GM12878 (cell line): ENCODE measurements at regions not wholly inside any gene's neighbourhood (a gene's known extent, or its start where the extent isn't known, plus 50 kb on each side); places are given as distances from the start of the nearest gene placed in this dataset.

Source experiments
- CBFB ChIP-seq: IDR thresholded peaks from 2 replicates; pipeline ENCODE4 v1.6.1; 2016; ENCODE audit warnings: antibody characterized with exemption, low read depth
- CHD1 ChIP-seq: IDR thresholded peaks from 2 replicates; pipeline ENCODE4 v1.6.1; 2012; ENCODE audit warnings: low read depth, low read length, improper control_type of control experiment
- FOXM1 ChIP-seq: IDR thresholded peaks from 2 replicates; pipeline ENCODE4 v1.6.1; 2012; ENCODE audit warnings: low read depth, mild to moderate bottlenecking, inconsistent platforms, low read length, moderate library complexity
- IKZF2 ChIP-seq, 2 experiments: fragments of 450-650 bp; IDR thresholded peaks; 2 replicates each; pipeline ENCODE4 v1.6.1; 2017; ENCODE audit warnings: mild to moderate bottlenecking in 2 of 2, moderate library complexity in 2 of 2
- MYC ChIP-seq: IDR thresholded peaks from 2 replicates; pipeline ENCODE4 v1.6.1; 2011; ENCODE audit warnings: mild to moderate bottlenecking, low read length, moderate library complexity, inconsistent platforms; ENCODE audit not compliant: insufficient read depth, insufficient replicate concordance, insufficient read length, severe bottlenecking
- POU2F2 ChIP-seq: IDR thresholded peaks from 3 replicates; pipeline ENCODE4 v1.6.1; 2011; ENCODE audit warnings: low read depth, mild to moderate bottlenecking, low read length, borderline replicate concordance
- RAD21 ChIP-seq: IDR thresholded peaks from 2 replicates; pipeline ENCODE4 v1.6.1; 2011; ENCODE audit warnings: mild to moderate bottlenecking, low read depth, low read length, moderate library complexity; ENCODE audit not compliant: insufficient read depth
- RAD51 ChIP-seq: fragments of 450-650 bp; IDR thresholded peaks from 2 replicates; pipeline ENCODE4 v1.6.1; 2016; ENCODE audit warnings: moderate library complexity, mild to moderate bottlenecking, inconsistent platforms
- SMAD1 ChIP-seq: fragments of 450-650 bp; IDR thresholded peaks from 2 replicates; pipeline ENCODE4 v1.6.1; 2018; ENCODE audit warnings: mild to moderate bottlenecking, low read depth; ENCODE audit not compliant: partially characterized antibody
- ZBED1 ChIP-seq: IDR thresholded peaks from 2 replicates; pipeline ENCODE4 v1.6.1; 2016; ENCODE audit warnings: borderline replicate concordance
- ZNF207 ChIP-seq: fragments of 450-650 bp; IDR thresholded peaks from 2 replicates; pipeline ENCODE4 v1.6.1; 2014; ENCODE audit warnings: antibody characterized with exemption, mild to moderate bottlenecking, borderline replicate concordance
- ZNF687 ChIP-seq: fragments of 450-650 bp; IDR thresholded peaks from 2 replicates; pipeline ENCODE4 v1.6.1; 2017; ENCODE audit warnings: mild to moderate bottlenecking, moderate library complexity
- TF ChIP-seq, protein P1 (sequence below), 3 experiments: IDR thresholded peaks in 2 of 3; conservative IDR thresholded peaks in 1 of 3; 2 replicates each; pipeline ENCODE4 v1.5.1; 2011; ENCODE audit warnings: low read depth in 3 of 3, low read length in 3 of 3, mild to moderate bottlenecking in 3 of 3, control low read depth in 2 of 3, moderate library complexity in 2 of 3, inconsistent platforms in 1 of 3, mixed read lengths in 1 of 3; ENCODE audit not compliant: control insufficient read depth in 2 of 3, insufficient read depth in 1 of 3; ENCODE audit errors: extremely low read depth in 1 of 3
- TF ChIP-seq, protein P2 (sequence below): fragments of 450-650 bp; IDR thresholded peaks from 2 replicates; pipeline ENCODE4 v1.6.1; 2016; ENCODE audit warnings: mild to moderate bottlenecking

GRCh38 chr20:25987073-25987927, 290.6 kb upstream of the ZNF337 start (continued):
- TF ChIP-seq ZNF687: no peak
- TF ChIP-seq ZBED1: no peak
- no peak for TF ChIP-seq CBFB
- no peak for TF ChIP-seq ZNF207
- no peak for TF ChIP-seq RAD21
- TF ChIP-seq, protein P1, sequence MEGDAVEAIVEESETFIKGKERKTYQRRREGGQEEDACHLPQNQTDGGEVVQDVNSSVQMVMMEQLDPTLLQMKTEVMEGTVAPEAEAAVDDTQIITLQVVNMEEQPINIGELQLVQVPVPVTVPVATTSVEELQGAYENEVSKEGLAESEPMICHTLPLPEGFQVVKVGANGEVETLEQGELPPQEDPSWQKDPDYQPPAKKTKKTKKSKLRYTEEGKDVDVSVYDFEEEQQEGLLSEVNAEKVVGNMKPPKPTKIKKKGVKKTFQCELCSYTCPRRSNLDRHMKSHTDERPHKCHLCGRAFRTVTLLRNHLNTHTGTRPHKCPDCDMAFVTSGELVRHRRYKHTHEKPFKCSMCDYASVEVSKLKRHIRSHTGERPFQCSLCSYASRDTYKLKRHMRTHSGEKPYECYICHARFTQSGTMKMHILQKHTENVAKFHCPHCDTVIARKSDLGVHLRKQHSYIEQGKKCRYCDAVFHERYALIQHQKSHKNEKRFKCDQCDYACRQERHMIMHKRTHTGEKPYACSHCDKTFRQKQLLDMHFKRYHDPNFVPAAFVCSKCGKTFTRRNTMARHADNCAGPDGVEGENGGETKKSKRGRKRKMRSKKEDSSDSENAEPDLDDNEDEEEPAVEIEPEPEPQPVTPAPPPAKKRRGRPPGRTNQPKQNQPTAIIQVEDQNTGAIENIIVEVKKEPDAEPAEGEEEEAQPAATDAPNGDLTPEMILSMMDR (IDR thresholded peaks at IDR 0.05 in 2 of 3, conservative IDR thresholded peaks at IDR 0.05 in 1 of 3; ENCODE audit: control insufficient read depth in 2 of 3, extremely low read depth in 1 of 3, insufficient read depth in 1 of 3, low read depth in 3 of 3, low read length in 3 of 3): peak; percentile 26 to 40 (median 29); a peak in 3 of 6 replicates
- no peak for TF ChIP-seq SMAD1
- TF ChIP-seq IKZF2 (IDR thresholded peaks at IDR 0.05): no peak
- TF ChIP-seq MYC: no peak
- TF ChIP-seq FOXM1: no peak
- TF ChIP-seq, protein P2, sequence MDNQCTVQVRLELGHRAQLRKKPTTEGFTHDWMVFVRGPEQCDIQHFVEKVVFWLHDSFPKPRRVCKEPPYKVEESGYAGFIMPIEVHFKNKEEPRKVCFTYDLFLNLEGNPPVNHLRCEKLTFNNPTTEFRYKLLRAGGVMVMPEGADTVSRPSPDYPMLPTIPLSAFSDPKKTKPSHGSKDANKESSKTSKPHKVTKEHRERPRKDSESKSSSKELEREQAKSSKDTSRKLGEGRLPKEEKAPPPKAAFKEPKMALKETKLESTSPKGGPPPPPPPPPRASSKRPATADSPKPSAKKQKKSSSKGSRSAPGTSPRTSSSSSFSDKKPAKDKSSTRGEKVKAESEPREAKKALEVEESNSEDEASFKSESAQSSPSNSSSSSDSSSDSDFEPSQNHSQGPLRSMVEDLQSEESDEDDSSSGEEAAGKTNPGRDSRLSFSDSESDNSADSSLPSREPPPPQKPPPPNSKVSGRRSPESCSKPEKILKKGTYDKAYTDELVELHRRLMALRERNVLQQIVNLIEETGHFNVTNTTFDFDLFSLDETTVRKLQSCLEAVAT: 0 out of 2 replicates have a peak, but pooled peaks have one; percentile 42
- no peak for TF ChIP-seq RAD51
- TF ChIP-seq CHD1: no peak
- no peak for TF ChIP-seq POU2F2
